WTC11 (cell line): ENCODE measurements at regions not wholly inside any gene's neighbourhood (a gene's known extent, or its start where the extent isn't known, plus 50 kb on each side); places are given as distances from the start of the nearest gene placed in this dataset.

Experiments
- ATAC-seq: fragments of 200-7000 bp; cut with Tn5 transposase; 2 replicates; pipeline ENCODE4 v1.10.0; 2021; ENCODE audit warnings: mild to moderate bottlenecking, moderate library complexity
- CTCF ChIA-PET: fragments of 300-600 bp; sonication (Branson Sonifier 250); formaldehyde crosslinking; loops from one replicate; lab custom pipeline; 2021; ENCODE audit warnings: antibody characterized with exemption; lab: Charles Lee
- POLR2A ChIA-PET: fragments of 350-600 bp; sonication (Branson Sonifier 250); formaldehyde crosslinking; loops from one replicate; lab custom pipeline; 2021; ENCODE audit warnings: antibody characterized with exemption; lab: Charles Lee
- DNase-seq: peaks from one replicate; pipeline ENCODE4 v3.0.0; 2021; ENCODE audit warnings: low spot score
- H3K27ac Mint-ChIP-seq: 2 replicates; pipeline ENCODE4 v1.8.0; 2021; ENCODE audit warnings: mixed read lengths
- H3K27me3 Mint-ChIP-seq: 2 replicates; pipeline ENCODE4 v1.8.0; 2021; ENCODE audit warnings: low read depth, mild to moderate bottlenecking, moderate library complexity, mixed read lengths
- H3K36me3 Mint-ChIP-seq: 2 replicates; pipeline ENCODE4 v1.8.0; 2021; ENCODE audit warnings: mixed read lengths
- H3K4me1 Mint-ChIP-seq: 2 replicates; pipeline ENCODE4 v1.8.0; 2022; ENCODE audit warnings: mixed read lengths
- H3K4me3 Mint-ChIP-seq: 2 replicates; pipeline ENCODE4 v1.8.0; 2021; ENCODE audit warnings: mild to moderate bottlenecking, moderate library complexity, mixed read lengths
- H3K9me3 Mint-ChIP-seq: 2 replicates; pipeline ENCODE4 v1.8.0; 2021; ENCODE audit warnings: mixed read lengths
- ATF3 ChIP-seq: sonication (generic); formaldehyde crosslinking; conservative IDR thresholded peaks from 2 replicates; pipeline ENCODE4 v1.8.1; 2022; ENCODE audit warnings: mild to moderate bottlenecking, missing genetic modification reagents
- EMX1 ChIP-seq: fragments of 250-450 bp; sonication (Bioruptor Pico); IDR thresholded peaks from 2 replicates; pipeline ENCODE4 v1.8.0; 2021; ENCODE audit warnings: mild to moderate bottlenecking
- ESRRA ChIP-seq: sonication (generic); formaldehyde crosslinking; IDR thresholded peaks from 2 replicates; pipeline ENCODE4 v1.8.1; 2022; ENCODE audit warnings: mild to moderate bottlenecking, missing genetic modification reagents, borderline replicate concordance
- FOXK1 ChIP-seq: sonication (generic); formaldehyde crosslinking; IDR thresholded peaks from 2 replicates; pipeline ENCODE4 v1.8.0; 2022; ENCODE audit warnings: mild to moderate bottlenecking, moderate library complexity, missing genetic modification reagents
- GABPB1 ChIP-seq: sonication (generic); formaldehyde crosslinking; IDR thresholded peaks from 2 replicates; pipeline ENCODE4 v1.8.1; 2023; ENCODE audit warnings: mild to moderate bottlenecking, missing genetic modification reagents
- MXD4 ChIP-seq: fragments of 250-450 bp; sonication (Bioruptor Pico); IDR thresholded peaks from 2 replicates; pipeline ENCODE4 v1.8.0; 2021; ENCODE audit warnings: mild to moderate bottlenecking, moderate library complexity, borderline replicate concordance
- NR1H2 ChIP-seq: sonication (generic); formaldehyde crosslinking; IDR thresholded peaks from 2 replicates; pipeline ENCODE4 v1.9.0; 2021; ENCODE audit warnings: mild to moderate bottlenecking, moderate library complexity, missing genetic modification reagents
- PRRX2 ChIP-seq: fragments of 250-450 bp; sonication (Bioruptor Pico); IDR thresholded peaks from 2 replicates; pipeline ENCODE4 v1.8.0; 2021; ENCODE audit warnings: mild to moderate bottlenecking
- RELA ChIP-seq: sonication (generic); formaldehyde crosslinking; IDR thresholded peaks from 2 replicates; pipeline ENCODE4 v1.8.1; 2022; ENCODE audit warnings: missing genetic modification reagents, mild to moderate bottlenecking, borderline replicate concordance
- SMAD3 ChIP-seq: sonication (generic); formaldehyde crosslinking; IDR thresholded peaks from 2 replicates; pipeline ENCODE4 v1.8.0; 2022; ENCODE audit warnings: missing genetic modification reagents, mild to moderate bottlenecking, borderline replicate concordance
- SP1 ChIP-seq: sonication (generic); formaldehyde crosslinking; conservative IDR thresholded peaks from 2 replicates; pipeline ENCODE4 v1.8.1; 2022; ENCODE audit warnings: missing genetic modification reagents
- STAT6 ChIP-seq: sonication (generic); formaldehyde crosslinking; conservative IDR thresholded peaks from 2 replicates; pipeline ENCODE4 v1.8.1; 2023; ENCODE audit warnings: mild to moderate bottlenecking, low read depth, missing genetic modification reagents, moderate library complexity
- TCF7 ChIP-seq: sonication (generic); formaldehyde crosslinking; IDR thresholded peaks from 2 replicates; pipeline ENCODE4 v1.8.0; 2022; ENCODE audit warnings: mild to moderate bottlenecking, low read depth, missing genetic modification reagents, moderate library complexity
- TP53 ChIP-seq: sonication (generic); formaldehyde crosslinking; IDR thresholded peaks from 2 replicates; pipeline ENCODE4 v1.8.1; 2023; ENCODE audit warnings: mild to moderate bottlenecking, missing genetic modification reagents
- ZNF219 ChIP-seq: sonication (generic); formaldehyde crosslinking; IDR thresholded peaks from 2 replicates; pipeline ENCODE4 v1.8.0; 2023; ENCODE audit warnings: missing genetic modification reagents, mild to moderate bottlenecking, borderline replicate concordance
- ZNF263 ChIP-seq: sonication (generic); formaldehyde crosslinking; IDR thresholded peaks from 2 replicates; pipeline ENCODE4 v1.8.1; 2022; ENCODE audit warnings: low read depth, mild to moderate bottlenecking, moderate library complexity, missing genetic modification reagents
- ZNF423 ChIP-seq: fragments of 250-450 bp; sonication (Bioruptor Pico); IDR thresholded peaks from 2 replicates; pipeline ENCODE4 v2.1.2; 2022; ENCODE audit warnings: mild to moderate bottlenecking, moderate library complexity
- ZNF512 ChIP-seq: sonication (generic); formaldehyde crosslinking; IDR thresholded peaks from 2 replicates; pipeline ENCODE4 v1.8.1; 2022; ENCODE audit warnings: missing genetic modification reagents, borderline replicate concordance
- TF ChIP-seq, protein P1 (sequence below): sonication (generic); formaldehyde crosslinking; IDR thresholded peaks from 2 replicates; pipeline ENCODE4 v1.8.1; 2022; ENCODE audit warnings: low read depth, mild to moderate bottlenecking, moderate library complexity, missing genetic modification reagents, borderline replicate concordance
- TF ChIP-seq, protein P2 (sequence below): sonication (generic); formaldehyde crosslinking; IDR thresholded peaks from 2 replicates; pipeline ENCODE4 v1.8.1; 2023; ENCODE audit warnings: mild to moderate bottlenecking, moderate library complexity, missing genetic modification reagents

- TF ChIP-seq STAT6 (CRISPR knock-in tag) (no peak), ZNF512 (CRISPR knock-in tag) (no peak), ATF3 (CRISPR knock-in tag) (no peak), TP53 (CRISPR knock-in tag) (no peak), ZNF423 (no peak), EMX1 (CRISPR knock-in tag) (no peak)
- TF ChIP-seq, protein P1, sequence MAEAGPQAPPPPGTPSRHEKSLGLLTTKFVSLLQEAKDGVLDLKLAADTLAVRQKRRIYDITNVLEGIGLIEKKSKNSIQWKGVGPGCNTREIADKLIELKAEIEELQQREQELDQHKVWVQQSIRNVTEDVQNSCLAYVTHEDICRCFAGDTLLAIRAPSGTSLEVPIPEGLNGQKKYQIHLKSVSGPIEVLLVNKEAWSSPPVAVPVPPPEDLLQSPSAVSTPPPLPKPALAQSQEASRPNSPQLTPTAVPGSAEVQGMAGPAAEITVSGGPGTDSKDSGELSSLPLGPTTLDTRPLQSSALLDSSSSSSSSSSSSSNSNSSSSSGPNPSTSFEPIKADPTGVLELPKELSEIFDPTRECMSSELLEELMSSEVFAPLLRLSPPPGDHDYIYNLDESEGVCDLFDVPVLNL (CRISPR knock-in tag) = no peak
Measured at GRCh38 chr2:84285056-84285747, 173.9 kb downstream of the SUCLG1 start (continued).

- Mint-ChIP-seq H3K4me1 (peaks cover 18% of the 10 kb centered on the region), H3K27ac (0 out of 2 replicates have a peak overlapping the region, but pooled peaks have one; percentile 16), H3K36me3 (peaks cover 3% of the 10 kb centered on the region; the same call in 1 of the 2 replicates), H3K9me3 (peaks cover 17% of the 10 kb centered on the region), H3K27me3 (no peaks in the 10 kb centered on the region), H3K4me3 (no peak overlapping the region)
- TF ChIP-seq RELA (CRISPR knock-in tag) (no peak), TCF7 (CRISPR knock-in tag) (no peak), ESRRA (CRISPR knock-in tag) (no peak), PRRX2 (no peak), SMAD3 (no peak), EMX1 (CRISPR knock-in tag) (no peak), ZNF219 (no peak), ZNF263 (no peak)
- TF ChIP-seq, protein P2, sequence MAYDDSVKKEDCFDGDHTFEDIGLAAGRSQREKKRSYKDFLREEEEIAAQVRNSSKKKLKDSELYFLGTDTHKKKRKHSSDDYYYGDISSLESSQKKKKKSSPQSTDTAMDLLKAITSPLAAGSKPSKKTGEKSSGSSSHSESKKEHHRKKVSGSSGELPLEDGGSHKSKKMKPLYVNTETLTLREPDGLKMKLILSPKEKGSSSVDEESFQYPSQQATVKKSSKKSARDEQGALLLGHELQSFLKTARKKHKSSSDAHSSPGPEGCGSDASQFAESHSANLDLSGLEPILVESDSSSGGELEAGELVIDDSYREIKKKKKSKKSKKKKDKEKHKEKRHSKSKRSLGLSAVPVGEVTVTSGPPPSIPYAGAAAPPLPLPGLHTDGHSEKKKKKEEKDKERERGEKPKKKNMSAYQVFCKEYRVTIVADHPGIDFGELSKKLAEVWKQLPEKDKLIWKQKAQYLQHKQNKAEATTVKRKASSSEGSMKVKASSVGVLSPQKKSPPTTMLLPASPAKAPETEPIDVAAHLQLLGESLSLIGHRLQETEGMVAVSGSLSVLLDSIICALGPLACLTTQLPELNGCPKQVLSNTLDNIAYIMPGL = no peak
- ChIA-PET CTCF (no interaction called here), POLR2A (no interaction called here)
- ATAC-seq (peak; percentile 60), DNase-seq (no peak)
Measured at GRCh38 chr2:84283506-84283905, 175.6 kb downstream of the SUCLG1 start.

DNA sequence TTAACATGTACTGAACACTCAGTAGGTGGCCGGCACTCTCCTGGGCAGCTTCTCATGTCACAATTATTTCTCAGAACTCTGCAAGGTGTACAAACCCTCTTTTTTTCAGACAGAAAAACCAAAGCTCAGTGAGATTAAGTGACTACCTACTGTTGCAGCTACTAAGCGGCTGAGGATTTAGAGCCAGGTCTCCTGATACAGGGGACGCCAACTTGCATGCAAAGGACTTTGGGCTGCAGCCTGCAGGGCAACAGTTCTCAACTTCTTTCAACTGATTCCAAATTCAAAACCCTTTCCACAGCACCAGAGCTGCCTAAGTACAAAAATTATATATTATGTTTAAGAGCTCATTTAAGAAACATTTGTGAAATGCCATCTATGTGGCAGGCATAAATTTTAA lies 177.6 kb downstream of the SUCLG1 start:
- no peak overlapping the region for H3K4me3 Mint-ChIP-seq
- H3K36me3 Mint-ChIP-seq = no peaks in the 10 kb centered on the region
- peaks cover 14% of the 10 kb centered on the region; the same call in 1 of the 2 replicates for H3K9me3 Mint-ChIP-seq
- no peak overlapping the region for H3K27ac Mint-ChIP-seq
- peaks cover 21% of the 10 kb centered on the region for H3K4me1 Mint-ChIP-seq
- ATAC-seq (no peak), DNase-seq (no peak)
- no peaks in the 10 kb centered on the region; the same call in none of the 2 replicates for H3K27me3 Mint-ChIP-seq
- CTCF ChIA-PET = interaction anchor here (1.0 to 1.8 kb wide), 2 partner anchors 10 to 33 kb away, joined by 3 to 9 read pairs; no protein-coding TSS in a partner anchor
- POLR2A ChIA-PET = no interaction called here
- TF ChIP-seq NR1H2 (CRISPR knock-in tag) (no peak), GABPB1 (CRISPR knock-in tag) (no peak), MXD4 (no peak), FOXK1 (CRISPR knock-in tag) (no peak), SP1 (CRISPR knock-in tag) (no peak)
